Activated CD8-positive, alpha-beta memory T cell treated with anti-CD3 and anti-CD28 coated beads, Interleukin-2, amount 50 U/mL, for 48 hours (primary cell): ENCODE measurements at regions not wholly inside any gene's neighbourhood (a gene's known extent, or its start where the extent isn't known, plus 50 kb on each side); places are given as distances from the start of the nearest gene placed in this dataset.

Experiments
- DNase-seq: peaks from one replicate; pipeline ENCODE4 v3.0.0-alpha.2; 2020

DNA sequence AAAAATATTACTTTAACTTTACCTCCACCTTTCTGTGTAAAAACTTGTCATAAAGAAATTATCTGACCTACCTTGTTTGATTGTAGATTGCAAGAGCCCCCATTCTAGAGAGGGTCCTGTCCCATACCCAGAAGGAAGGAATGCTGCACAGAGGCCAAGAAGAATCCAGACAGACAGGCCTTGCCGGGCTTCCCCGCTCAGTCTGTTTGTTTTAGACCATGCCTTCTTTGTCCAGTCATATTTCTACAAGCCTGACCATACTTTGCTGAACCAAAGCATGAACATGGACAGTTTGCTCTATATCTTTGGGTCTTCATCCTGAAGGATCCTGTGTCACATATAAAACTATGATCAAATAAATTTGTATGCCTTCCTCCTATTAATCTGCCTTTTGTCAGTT, 95.8 kb upstream of the MYCBP2 start:
- no peak for DNase-seq

GRCh38 chr13:77417897-77418296, 91.0 kb upstream of the MYCBP2 start:
- no peak for DNase-seq

- DNase-seq: no peak
Measured at GRCh38 chr13:77416666-77417212, 89.8 kb upstream of the MYCBP2 start.

DNA sequence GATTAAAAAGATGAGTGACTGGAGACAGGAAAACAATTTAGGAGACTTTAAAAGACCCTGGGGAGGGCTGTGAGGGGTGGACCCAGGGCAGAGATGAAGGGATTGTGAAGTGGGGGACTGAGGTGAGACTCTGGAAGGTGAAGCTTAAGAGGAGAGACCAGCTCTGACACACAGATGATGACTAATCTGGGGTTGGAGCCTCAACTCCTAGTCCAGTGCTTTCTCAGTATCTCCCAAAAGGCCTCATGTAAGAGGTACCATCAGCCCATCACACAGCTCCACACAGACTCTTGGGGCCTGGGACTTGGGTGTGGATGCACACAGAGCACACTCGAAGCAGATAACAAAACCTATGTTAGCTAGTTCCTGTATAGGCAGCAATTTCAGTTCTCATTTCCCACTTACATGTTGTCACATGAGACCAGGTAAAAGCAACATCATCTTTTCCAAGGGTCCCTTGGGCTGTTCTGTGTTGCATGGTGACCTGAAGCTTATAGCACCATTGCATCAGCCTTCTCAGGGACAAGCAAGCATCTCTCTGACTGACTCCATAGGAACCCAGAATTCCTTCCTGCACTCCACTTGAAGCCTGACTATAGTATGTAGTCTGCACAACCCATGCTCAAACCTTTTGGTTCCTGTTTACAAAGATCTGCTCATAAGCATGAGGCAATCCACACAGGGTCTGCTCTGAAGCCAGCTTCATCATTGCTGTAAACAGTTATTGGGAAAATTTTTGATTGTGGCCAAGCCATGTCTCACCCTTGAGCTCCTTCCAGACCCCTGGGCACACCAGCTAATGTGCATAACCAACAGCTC, 88.6 kb upstream of the MYCBP2 start:
- no peak for DNase-seq

DNA sequence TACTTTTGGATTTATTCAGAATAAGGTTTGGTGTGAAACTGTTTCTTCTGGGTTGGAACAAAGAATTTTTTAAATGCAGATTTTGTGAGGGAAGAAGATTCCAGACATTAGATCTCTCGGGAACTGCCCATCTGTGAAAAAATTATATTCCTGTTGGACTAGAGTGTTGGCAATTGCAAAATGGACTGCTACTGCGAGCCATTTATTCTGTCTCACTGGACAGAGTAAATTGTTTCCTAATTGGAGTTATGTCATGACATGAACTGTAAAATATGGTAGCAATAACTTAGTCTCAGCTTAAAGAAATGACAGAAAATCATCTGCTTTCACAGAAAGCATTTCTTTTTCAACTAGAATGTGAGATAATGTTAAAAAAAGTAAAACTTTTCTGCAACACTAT, 86.0 kb upstream of the MYCBP2 start:
- no peak for DNase-seq

- DNase-seq: no peak
Measured at GRCh38 chr13:77412116-77412635, 85.3 kb upstream of the MYCBP2 start.

GRCh38 chr13:77409412-77409811, 82.5 kb upstream of the MYCBP2 start:
- DNase-seq: no peak

DNA sequence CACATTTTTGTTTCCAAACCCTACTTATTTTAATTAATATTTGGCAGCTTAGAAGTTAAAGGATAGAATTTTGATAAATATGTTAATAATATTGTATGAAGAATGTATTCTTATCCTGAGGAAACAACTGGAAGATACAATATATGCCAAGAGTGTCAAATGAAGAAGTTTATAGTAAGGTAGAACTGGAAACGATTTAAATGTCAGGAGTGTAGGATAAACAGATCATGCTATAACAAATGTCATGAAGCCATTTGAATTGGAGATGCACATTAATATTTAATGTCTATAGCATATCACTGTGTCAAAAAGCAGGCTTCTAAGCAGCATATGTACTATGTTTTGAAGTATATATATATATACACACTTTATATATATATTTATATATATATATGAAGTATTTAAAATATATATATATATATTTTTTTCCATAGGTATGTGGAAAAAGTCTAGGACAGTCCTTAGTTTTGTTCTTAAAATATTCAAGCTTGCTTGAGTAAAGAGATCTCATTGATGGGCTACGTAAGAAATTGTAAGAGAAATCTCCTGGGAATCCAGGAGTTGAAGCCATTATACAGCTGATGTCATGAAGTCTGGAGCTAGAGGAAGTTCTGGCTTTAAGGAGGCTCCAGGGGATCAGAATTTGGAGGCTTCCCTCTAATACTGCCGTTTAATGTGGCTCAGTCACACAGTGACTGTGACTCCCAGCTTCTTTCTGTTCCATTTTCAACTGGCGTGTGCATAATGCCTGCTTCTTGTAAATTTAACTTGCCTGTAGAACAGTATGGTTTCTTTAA, 79.9 kb upstream of the MYCBP2 start:
- no peak for DNase-seq

DNA sequence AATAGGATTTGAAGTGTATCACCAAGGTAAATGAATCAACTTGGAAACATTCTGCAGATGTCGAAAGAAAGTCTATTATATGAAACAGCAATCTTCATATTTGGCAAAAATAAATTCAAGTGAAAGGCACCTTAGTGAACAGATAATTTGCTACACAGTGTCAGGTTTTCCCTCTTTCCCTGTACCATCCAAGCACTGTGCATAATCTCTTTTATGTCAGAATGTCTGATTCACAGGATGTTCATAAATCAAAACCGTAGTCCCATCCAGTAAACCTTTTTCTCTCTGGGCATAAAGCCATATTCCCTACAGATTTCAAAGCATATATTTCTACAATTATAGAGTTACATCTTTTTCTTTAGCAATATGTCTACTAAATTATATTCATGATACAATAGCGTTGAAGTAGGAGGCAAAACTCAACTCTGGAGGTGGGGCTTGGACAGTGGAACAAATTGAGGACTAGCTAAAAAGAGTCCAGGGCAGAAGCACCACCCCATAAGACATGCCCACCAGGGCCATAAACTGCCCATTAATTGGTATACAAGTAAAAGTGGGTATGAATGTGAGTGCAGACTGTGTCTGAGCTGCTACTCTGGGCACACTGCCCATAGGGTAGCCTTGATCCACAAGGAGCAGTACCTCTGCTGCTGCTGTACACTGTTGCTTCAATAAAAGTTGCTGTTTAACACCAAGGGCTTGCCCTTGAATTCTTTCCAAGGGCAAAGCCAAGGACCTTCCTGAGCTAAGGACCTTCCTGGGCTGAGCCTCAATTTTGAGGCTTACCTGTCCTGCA, 72.1 kb upstream of the MYCBP2 start:
- DNase-seq: no peak

GRCh38 chr13:77397636-77398035, 70.7 kb upstream of the MYCBP2 start:
- DNase-seq: no peak

DNA sequence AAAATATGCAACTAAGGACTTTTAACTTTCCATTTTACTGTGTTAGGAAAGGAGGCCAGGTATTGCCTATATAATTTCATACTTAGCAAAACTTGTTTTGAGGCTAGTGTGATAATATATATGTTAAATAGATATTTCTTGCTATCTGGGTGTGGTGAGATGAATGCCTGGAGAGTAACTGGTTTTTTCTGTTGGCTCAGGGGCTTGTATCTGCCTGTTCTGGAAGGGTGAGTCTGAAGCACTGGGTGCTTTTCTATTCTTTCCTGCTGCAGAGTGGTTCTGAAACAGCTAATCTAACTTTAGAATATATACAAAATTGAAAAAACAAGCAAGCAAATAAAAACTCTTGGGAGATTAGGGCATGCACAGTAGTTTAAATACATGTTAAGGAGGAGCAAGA, 64.6 kb upstream of the MYCBP2 start:
- no peak for DNase-seq

GRCh38 chr13:77390391-77390790, 63.5 kb upstream of the MYCBP2 start:
- no peak for DNase-seq

DNA sequence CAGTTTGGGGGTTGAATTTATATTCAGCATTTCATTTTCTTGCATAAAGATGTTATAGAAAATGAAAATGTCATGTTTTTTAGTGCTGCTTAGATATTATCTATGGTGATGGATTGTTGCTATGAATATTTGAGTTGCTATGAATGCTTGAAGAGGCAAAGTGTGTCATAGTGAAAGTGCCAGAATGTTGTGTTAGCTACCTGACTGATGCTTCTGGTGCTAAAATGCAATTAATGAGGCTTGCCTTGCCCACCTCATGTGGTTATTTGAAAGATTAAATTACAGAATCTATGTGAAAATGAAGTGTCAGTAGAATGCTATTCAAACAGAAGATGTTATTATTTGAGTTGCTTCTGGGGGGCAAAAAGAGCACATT, 62.7 kb upstream of the MYCBP2 start:
- DNase-seq: no peak

DNA sequence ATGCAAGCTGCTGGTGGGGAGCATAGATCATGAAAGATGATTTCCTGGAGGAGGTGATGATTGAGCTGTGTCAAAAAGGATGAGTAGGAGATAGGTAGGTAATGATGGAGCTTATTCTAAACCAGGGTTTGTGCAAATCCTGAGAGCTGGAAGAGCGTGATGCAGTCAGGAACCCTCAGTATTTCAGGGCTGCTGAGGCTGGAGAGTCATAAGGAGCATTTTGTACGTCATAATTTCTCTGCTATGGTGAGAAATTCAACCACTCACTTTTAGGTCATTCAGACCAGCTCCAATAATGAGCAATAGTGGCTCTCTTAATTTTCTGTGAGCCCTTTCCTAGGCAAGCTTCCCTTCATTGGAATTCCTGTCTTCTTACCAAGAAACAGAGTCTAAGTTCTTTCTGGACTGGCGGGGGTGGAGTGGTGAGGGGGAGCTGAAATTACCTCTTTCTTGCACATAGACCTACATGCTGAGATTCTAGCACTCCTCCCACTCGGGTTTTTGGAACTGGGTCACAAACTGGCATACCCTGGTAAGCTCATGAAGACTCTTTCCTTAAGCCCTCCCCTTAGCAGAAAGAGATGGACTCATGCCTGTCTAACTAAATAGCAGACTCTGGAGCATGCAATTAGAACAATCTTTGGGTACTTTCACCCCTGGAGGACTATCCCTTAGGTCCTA, 62.2 kb upstream of the MYCBP2 start:
- no peak for DNase-seq

DNA sequence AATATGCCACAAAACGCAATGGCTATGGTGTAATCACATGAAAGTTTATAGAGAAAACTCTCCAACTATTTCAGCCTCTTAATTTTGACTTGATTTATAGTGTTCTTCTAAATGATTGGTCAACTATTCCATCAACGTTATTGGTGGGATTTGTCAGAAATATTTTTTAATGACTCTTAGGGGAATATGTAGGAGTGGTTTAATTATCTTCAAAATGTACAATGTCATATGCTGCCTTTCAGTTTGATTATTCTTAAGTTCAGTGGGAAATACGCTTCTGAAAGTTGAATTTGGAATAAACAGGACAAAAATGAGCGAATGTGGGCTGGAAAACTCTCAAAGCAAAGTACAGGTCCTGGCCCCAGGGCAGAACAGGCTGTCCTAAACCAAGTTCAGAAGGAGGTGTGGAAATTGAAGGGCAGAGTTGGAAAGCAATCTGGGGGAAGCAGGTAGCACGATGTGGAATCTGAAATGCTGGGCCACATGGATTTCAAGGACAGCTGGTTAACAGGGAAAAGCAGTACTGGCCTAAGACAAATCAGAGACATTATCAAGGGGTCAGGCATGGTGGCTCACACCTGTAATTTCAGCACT, 60.8 kb upstream of the MYCBP2 start:
- DNase-seq: no peak

DNA sequence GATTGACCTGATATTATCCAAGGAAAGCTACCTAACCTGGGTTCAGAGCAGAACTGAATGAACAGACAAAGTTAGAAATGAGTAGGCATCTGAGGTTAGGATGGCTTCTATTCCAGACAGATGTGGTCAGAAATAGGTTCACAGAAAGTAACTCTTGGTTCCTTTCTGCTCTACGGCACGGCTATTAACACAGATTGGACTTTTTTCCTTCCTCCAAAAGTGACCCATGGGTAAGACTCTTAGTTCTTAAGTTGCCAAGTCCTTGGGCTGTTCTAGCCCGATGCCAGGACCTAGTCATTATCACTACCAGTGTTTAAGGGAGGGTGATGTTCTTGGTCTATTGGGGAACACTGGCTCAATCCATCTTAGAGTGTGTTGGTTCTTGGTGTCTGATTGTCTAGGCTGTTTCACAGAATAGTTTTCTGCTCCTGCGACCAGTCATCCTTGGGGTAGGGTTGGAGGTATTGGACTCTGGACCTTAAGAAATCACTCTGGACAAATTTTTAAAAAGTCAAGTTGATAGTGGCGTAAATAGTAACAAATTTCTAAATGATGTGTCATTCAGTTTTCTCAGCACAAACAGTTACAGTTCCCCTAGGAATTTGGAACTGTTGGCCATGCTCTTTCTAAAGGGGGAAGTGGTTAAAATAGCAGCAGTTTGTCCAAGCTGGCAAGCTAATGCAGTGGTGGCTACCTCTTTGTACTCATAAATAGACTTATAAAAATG, 60.1 kb upstream of the MYCBP2 start:
- DNase-seq: no peak

GRCh38 chr13:77386046-77386445, 59.2 kb upstream of the MYCBP2 start:
- DNase-seq: no peak

GRCh38 chr13:77384999-77385398, 58.1 kb upstream of the MYCBP2 start:
- DNase-seq: no peak

- DNase-seq: no peak
Measured at GRCh38 chr13:77383097-77383496, 56.2 kb upstream of the MYCBP2 start.

- no peak for DNase-seq
Measured at GRCh38 chr13:77381059-77381458, 54.2 kb upstream of the MYCBP2 start.

DNA sequence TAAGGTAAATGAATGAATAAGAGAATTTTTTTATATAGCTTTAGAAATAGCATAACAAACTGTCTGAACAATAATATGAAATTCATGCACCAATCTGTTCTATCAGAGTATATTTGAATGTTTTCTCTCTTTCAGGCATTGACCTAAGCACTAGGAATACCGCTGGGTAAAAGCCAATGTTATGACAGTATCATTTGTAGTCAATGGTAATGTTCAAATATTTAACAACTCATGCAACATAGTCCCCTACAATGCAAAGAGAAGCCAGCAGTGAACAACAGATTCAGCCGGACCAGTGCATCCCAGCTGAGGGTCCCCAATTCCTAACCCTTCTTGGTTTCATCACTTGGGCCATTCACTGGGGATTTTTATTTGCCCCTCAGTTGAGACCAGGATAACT, 52.6 kb upstream of the MYCBP2 start:
- DNase-seq: no peak
